Right kidney (tissue), 1 donor: ENCODE measurements at regions not wholly inside any gene's neighbourhood (a gene's known extent, or its start where the extent isn't known, plus 50 kb on each side); places are given as distances from the start of the nearest gene placed in this dataset.

Experiments used
- DNase-seq: peaks from one replicate; pipeline ENCODE4 v3.0.0-alpha.2; 2016

DNA sequence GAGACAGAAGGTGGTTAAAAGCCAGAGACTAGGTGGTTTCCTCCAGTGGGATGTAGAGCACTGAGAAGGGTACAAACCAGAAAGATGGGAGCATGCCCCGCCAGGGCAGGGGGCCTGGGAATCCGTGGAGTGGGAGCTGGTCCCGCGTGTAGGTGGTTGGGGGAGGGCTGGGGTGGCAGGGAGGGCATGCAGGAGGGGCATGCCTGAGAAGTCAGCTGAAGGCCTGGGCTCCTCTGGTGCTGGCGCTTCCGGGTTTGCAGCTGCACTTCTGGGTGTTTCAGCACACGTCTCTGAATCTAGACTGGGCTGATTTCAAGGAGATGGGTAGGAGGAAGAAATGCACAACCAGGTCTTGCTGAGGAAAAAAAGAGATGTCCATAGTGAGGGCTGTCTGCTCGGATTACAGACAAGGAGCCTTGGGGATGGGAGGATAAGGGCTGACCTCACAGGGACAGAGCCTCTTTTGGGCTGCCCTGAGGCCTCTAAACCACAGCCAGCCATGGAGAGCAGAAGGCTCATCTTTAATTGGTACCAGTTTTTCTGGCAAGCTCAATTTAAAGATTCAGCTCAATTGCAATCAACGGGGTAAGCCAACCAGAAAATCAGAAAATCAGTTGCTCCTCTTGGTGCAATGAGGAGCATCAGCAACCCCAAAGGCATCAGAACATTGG lies 151.9 kb downstream of the FAM43A start:
- no peak for DNase-seq

GRCh38 chr3:194838236-194838635 lies 152.6 kb downstream of the FAM43A start:
- DNase-seq = no peak

DNA sequence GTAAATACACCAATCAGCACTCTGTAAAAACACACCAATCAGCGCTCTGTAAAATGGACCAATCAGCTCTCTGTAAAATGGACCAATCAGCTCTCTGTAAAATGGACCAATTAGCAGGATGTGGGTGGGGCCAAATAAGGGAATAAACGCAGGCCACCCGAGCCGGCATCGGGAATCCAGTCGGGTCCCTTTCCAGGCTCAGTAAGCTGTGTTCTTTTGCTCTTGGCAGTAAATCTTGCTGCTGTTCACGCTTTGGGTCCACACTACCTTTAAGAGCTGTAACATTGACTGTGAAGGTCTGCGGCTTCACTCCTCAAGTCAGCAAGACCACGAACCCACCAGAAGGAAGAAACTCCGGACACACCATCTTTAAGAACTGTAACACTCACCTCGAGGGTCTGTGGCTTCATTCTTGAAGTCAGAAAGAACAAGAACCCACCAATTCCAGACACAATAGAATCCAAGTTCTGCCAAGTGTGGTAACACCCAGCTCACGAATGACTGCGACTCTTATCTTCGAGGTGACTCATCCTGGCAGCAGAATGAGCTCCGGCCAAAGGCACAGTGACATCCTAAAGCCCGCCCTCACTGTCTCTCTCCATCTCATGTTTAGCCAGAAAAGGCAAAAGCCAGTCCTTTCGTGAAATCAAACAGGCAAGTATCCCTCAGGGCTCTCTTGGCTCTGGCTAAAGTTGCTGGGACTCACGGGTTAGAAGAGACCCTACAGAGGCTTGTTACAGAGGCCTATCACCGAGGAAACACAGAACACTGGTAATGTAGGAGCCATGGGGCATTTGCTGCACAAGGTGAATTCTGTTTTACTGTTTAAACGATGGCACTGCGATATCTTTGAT lies 155.2 kb downstream of the FAM43A start:
- DNase-seq = no peak

DNA sequence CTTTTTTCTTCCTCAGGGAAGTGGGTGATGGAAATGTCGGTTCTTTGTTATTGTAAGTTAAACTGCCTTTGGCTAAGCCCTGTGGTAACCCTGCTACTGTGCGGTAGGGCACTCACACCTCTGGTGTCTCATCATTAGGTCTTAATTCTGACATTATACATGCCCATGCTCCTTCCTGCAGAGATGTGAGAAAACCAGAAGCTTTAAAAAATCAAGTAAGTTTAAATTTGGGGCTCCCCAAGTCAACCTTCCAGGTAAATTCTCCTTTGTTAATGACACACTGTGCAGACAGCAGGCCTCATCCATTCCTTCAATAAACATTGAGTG lies 155.8 kb downstream of the FAM43A start:
- DNase-seq = no peak

DNA sequence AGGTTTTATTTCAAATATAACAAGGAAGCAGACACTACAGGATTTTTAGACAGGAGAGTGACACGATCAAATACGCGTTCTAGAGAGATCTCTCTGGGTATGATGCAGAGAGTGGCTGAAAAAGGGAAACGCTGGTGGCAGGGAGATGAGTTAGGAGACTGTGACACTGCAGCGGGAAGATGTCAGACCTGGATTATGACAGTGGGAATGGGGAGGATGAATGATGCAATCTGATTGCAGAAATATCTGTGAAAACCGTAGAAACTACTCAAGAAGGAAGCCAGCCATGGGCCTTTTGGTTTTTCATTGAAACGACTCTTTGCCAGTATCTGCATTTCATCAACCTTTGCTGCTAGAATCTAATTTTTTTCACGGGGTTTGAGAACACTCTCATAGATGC lies 157.9 kb downstream of the FAM43A start:
- no peak for DNase-seq

DNA sequence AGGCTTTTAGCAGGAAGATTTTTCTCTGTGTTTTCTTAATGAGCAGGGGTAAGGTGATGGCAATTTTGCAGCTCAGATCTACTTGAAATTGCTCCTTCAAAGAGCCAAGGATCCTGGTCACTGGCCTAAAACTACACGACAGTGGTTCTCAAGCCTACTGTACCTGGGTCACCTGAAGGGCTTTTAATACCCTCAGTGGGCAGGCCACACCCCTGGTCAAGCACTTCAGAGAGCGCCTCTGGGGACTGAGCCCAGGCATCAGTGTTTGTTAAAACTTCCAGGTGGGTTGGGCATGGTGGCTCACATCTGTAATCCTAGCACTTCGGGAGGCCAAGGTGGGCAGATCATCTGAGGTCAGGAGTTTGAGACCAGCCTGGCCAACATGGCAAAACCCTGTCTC lies 158.4 kb downstream of the FAM43A start:
- DNase-seq = no peak

DNA sequence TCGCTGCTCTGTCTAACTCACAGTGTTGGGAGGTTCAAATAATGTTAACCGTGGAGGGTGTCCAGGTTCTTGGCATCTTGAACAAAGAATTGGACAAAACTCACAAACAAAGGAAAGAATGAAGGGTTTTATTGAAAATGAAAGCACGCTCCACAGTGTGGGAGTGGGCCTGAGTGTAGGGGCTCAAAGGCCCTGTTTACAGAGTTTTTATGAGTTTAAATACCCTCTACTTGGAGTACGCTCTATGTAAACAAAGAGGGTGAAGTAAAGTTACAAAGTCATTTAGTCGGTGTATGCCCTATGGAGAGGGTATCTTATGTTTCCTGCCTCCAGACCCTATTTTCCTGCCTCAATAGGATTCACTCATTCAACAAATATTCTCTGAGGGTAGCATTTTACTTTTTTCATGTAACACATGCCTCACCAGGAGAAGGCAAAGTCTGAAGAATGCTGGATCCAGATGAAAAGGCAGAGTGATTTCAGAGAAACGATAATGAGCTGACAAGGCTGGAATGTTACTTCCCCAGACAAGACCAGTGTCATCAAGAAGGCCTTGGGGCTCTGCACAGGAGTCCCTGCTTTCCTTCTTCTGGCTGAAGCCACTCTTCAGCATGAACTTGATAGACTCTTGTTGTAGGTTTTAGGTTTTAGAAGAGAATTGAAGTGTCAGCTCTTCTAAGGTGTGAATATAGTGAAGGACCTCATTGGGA lies 163.6 kb downstream of the FAM43A start:
- DNase-seq = no peak

DNA sequence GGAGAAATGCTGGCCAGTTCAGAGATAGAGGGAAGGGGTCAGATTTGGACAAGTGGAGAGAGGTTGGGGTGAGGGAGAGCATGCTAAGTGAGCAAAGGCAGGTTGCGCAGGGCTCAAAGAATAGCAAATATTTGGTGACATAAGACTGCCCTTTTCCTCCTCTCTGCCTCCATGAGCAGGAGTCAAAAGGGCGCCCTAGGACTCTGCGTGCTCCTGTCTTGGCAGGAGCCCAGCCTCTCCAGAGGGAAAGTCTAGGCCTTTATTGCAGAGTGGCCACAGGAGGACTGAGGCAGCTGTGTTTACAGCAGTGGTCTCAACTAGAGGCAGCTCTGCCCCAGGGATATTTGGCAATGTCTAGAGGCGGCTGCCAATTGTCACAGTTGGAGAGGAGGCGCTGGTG lies 165.6 kb downstream of the FAM43A start:
- DNase-seq = no peak

GRCh38 chr3:194851941-194852340 lies 166.3 kb downstream of the FAM43A start:
- DNase-seq = no peak

DNA sequence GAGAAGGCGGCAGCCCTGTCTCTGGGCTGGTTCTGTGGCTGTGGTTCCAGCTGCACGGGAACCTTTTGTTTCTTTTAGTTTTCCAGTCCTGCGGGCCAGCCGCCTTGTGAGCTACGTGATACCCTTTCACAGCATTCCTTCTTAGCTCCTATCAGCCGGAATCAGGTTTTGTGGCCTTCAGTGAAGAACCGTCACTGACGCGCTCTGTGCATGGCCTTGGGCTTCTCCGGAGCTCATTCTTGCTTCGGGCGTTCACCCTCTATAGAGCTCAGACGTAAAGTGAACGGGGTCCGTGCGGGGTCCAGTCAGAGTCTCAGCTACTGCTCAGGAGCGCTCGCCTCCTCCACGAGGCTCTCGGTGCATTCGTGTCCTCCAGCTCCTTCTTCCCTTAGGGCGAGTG lies 166.7 kb downstream of the FAM43A start:
- DNase-seq = no peak

- DNase-seq = no peak
Measured at GRCh38 chr3:194852831-194853508, 167.3 kb downstream of the FAM43A start.

DNA sequence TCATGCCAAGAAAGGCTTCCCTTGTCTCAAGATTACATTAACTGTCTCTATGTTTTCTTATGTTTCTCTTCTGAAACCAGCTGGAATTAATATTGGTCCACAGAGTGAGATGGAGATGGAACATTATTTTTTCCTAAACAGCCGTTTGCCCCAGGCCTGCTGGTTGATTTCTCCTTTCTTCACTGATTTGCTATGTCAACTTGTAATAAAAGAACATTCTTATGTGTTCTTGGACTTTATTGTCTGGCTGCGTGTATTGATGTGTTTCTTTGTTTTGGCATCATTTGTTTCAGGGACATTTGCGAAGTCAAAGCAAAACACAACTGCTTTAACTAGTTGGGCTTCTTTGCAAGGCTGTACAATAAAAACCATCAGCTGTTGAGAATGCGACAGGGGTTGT lies 168.5 kb downstream of the FAM43A start:
- DNase-seq = no peak

DNA sequence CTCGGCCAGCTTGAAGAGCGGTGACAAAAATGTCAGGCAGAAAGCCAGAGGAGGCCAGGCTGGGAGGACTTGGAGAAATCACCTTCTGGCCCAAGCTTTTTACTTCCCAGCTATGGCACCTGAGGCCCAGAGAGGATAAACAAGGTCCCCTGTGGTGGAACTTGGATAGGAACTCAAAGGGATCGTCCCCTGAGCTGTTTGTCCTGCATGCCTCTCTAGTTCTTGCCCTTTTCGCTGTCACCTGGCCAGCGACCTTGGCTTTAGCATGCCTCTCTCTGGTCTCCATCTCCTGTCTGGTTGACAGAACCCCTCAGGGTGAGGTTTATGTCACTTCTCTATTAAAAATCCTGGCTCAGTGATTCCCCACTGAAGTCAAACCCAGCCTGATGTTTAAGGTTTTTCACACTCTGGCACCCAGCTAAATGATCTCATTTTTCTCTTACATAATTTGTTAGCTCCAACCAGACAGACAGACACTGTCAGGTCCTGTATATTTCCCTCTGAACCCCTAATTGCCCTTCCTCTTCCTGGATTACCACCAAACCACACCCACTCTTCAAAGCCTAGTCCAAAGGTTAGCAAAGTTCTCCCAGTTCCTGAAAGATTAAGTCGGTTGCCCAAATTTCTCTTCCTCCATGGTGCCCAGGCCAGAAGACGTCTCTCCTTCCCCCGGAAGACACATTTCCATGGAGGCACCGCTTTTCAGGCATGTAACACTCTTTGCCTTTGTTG lies 169.1 kb downstream of the FAM43A start:
- DNase-seq = no peak

DNA sequence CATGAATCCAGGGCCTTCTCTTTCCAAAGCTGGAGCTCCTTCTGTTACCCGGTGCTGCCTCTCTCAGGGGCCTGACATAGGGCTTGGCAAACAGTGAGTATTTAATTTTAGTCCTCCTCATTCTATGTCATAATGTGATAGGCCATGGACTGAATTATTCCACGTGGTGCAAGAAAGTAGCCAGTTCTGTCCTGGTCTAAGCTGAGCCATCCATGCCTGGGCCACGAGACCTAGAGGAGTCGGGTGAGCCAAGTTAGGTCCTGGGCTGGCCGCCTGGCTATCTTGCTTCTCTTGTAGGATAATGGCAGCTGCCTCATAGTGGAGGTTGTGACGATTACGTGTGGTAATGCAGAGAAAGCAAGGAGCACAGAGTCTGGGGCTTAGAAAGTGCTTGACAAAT lies 170.6 kb downstream of the FAM43A start:
- DNase-seq = no peak

GRCh38 chr3:194857469-194858113 lies 171.9 kb downstream of the FAM43A start:
- DNase-seq = no peak

DNA sequence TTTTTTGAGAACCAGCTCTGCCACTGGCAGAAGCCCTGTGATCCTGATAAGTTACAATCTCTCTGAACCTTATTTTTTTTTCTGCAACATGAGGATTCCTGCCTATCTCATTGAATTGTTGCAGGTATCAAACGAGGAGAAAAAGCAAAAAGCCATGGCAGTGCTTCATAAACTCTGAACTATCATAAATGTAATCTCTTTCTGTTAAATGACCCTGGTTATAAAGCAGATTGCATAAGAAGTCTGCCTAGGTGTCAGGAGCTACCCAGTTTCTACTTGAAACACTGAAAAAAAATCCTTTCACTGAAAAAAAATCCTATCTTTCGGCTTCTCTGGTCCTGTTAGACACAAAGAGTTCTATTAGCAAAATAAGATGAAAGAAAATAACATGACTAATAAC lies 172.7 kb downstream of the FAM43A start:
- DNase-seq = no peak

DNA sequence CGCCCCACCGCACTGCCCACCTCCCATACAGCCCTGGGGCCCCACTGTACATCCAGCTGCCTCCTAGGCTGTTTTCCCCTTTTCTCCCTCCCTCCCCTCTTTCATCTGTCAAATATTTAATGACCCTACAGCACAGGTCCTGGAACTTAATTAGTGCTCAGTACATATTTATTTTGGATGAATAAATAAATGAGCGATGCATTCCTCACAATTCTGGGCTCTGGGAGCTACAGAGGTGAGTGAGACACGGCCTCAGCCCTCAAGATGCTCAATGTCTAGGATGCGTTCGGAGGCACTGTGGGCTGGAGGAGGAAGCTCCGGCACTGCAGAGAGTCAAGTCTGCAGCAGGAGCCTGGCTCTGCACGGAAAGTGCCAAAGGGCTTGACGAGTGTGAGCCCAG lies 175.0 kb downstream of the FAM43A start:
- DNase-seq = no peak

- DNase-seq = no peak
Measured at GRCh38 chr3:194861375-194861774, 175.7 kb downstream of the FAM43A start.

DNA sequence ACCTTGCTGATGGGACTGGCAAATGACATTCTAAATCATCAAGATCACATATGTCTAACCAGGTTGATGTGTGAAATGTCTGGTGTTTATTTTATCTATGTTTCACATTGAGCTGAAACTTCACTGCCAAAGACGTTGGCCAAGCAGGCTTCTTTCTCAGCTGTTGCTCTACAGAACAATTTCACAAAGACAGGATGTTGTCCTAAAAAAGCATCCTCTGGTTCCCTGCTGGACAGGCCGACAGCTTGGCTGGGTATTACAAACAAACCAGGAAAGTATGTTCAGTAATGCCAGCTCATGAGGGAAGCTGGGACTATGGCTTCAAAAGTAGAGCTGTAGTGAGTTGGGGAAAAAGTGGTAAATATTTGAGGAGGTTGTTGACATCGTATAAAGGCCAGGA lies 179.4 kb downstream of the FAM43A start:
- no peak for DNase-seq

DNA sequence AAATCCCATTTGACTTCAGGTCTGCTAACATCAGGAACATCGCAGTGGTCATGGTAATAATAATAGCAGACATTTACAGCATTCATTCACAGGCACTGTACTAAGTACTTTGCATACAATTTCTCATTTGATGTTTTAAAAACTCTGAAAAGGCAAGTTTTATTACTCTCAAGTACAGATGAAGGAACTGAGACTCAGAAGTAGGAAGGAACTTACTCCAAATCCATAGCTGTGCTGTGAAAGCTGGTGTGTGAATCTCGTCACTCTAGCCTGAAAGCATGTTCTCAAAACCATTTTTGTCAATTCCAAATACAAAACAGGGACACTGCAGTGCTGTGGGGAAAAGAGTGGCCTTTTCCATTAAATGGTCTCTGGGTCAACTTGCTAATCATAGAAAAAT lies 179.9 kb downstream of the FAM43A start:
- DNase-seq = no peak

GRCh38 chr3:194866236-194866635 lies 180.6 kb downstream of the FAM43A start:
- no peak for DNase-seq
